B cell (primary cell): ENCODE measurements at regions not wholly inside any gene's neighbourhood (a gene's known extent, or its start where the extent isn't known, plus 50 kb on each side); places are given as distances from the start of the nearest gene placed in this dataset.

Experiments
- ATAC-seq: fragments of 200-7000 bp; cut with Tn5 transposase; one replicate; pipeline ENCODE4 v1.10.0; 2021; ENCODE audit warnings: low read depth, mild to moderate bottlenecking, moderate number of reproducible peaks, moderate library complexity
- CTCF ChIA-PET: fragments of 350-600 bp; sonication (Branson Sonifier 250); formaldehyde crosslinking; loops from one replicate; lab custom pipeline; 2021; ENCODE audit warnings: antibody characterized with exemption, inconsistent platforms; lab: Charles Lee
- POLR2A ChIA-PET: fragments of 350-600 bp; sonication (Branson Sonifier 250); formaldehyde crosslinking; loops from one replicate; lab custom pipeline; 2021; ENCODE audit warnings: antibody characterized with exemption; lab: Charles Lee
- DNase-seq: peaks from one replicate; pipeline ENCODE4 v3.0.0; 2013
- H2AFZ ChIP-seq: 2 replicates; pipeline ENCODE4 v1.6.1; 2012; ENCODE audit warnings: mild to moderate bottlenecking, low read depth, low read length; ENCODE audit not compliant: insufficient read depth, poor library complexity, severe bottlenecking
- H3K27ac ChIP-seq, 2 donors: 1 replicate in 1 of 2; 2 replicates in 1 of 2; pipeline ENCODE4 v1.5.1; 2012 to 2013; ENCODE audit warnings: low read length in 2 of 2, mild to moderate bottlenecking in 2 of 2, moderate library complexity in 1 of 2
- H3K27me3 ChIP-seq, 4 experiments: fragments of 200-600 bp in 1 of 4; sonication (generic) in 1 of 4; replicated peaks in 1 of 4; 1 replicate in 2 of 4; 2 replicates in 2 of 4; pipeline versions ENCODE4 v1.6.1 to v1.7.0; 2013 to 2016; ENCODE audit warnings: low read length in 3 of 4, mild to moderate bottlenecking in 2 of 4, mixed read lengths in 1 of 4, moderate library complexity in 1 of 4; ENCODE audit not compliant: insufficient read depth in 4 of 4, control insufficient read depth in 3 of 4; ENCODE audit errors: control extremely low read depth in 1 of 4
- H3K36me3 ChIP-seq, 2 experiments: replicated peaks in 1 of 2; 1 replicate in 1 of 2; 2 replicates in 1 of 2; pipeline versions ENCODE4 v1.6.1 to v1.7.1; 2013; ENCODE audit warnings: low read length in 1 of 2; ENCODE audit not compliant: insufficient read depth in 2 of 2, control insufficient read depth in 1 of 2; ENCODE audit errors: control extremely low read depth in 1 of 2, extremely low read depth in 1 of 2
- H3K4me1 ChIP-seq, 2 donors: fragments of 200-600 bp in 1 of 2; sonication (generic) in 1 of 2; 1 replicate in 1 of 2; 2 replicates in 1 of 2; pipeline versions ENCODE4 v1.5.1 to v1.6.1; 2013 to 2017; ENCODE audit warnings: low read length in 2 of 2; ENCODE audit not compliant: control insufficient read depth in 2 of 2, insufficient read depth in 2 of 2
- H3K4me2 ChIP-seq: replicated peaks from 2 replicates; pipeline ENCODE3; 2012; ENCODE audit warnings: mild to moderate bottlenecking, low read depth, low read length; ENCODE audit not compliant: poor library complexity, severe bottlenecking
- H3K4me3 ChIP-seq, 5 experiments: fragments of 200-600 bp in 1 of 5; sonication (generic) in 1 of 5; 1 replicate in 3 of 5; 2 replicates in 2 of 5; pipeline versions ENCODE4 v1.5.1 to v1.7.0; 2011 to 2016; ENCODE audit warnings: low read length in 4 of 5, mild to moderate bottlenecking in 4 of 5, low read depth in 2 of 5, control low read depth in 1 of 5, moderate library complexity in 1 of 5; ENCODE audit not compliant: insufficient read depth in 1 of 5; ENCODE audit errors: control extremely low read depth in 1 of 5, extremely low read depth in 1 of 5
- H3K79me2 ChIP-seq: fragments of 200-600 bp; sonication (generic); one replicate; pipeline ENCODE4 v1.6.0; 2016; ENCODE audit warnings: low read length; ENCODE audit not compliant: control insufficient read depth, insufficient read depth
- H3K9ac ChIP-seq: fragments of 200-600 bp; sonication (generic); 2 replicates; pipeline ENCODE4 v1.6.1; 2017; ENCODE audit warnings: mild to moderate bottlenecking, low read length, moderate library complexity
- H3K9me3 ChIP-seq, 3 donors: one replicate each; pipeline versions ENCODE4 v1.6.1 to v1.7.1; 2013; ENCODE audit warnings: low read length in 2 of 3; ENCODE audit not compliant: control insufficient read depth in 2 of 3, insufficient read depth in 1 of 3; ENCODE audit errors: control extremely low read depth in 1 of 3
- H4K20me1 ChIP-seq: 2 replicates; pipeline ENCODE4 v1.6.0; 2012; ENCODE audit warnings: mild to moderate bottlenecking, low read length; ENCODE audit not compliant: insufficient read depth, control insufficient read depth, poor library complexity, severe bottlenecking
- H3K27ac Mint-ChIP-seq: one replicate; pipeline ENCODE4 v1.8.0; 2021; ENCODE audit warnings: mixed read lengths
- H3K27me3 Mint-ChIP-seq: one replicate; pipeline ENCODE4 v1.8.0; 2021; ENCODE audit warnings: mixed read lengths
- H3K4me1 Mint-ChIP-seq: one replicate; pipeline ENCODE4 v1.8.0; 2021; ENCODE audit warnings: mixed read lengths
- H3K4me3 Mint-ChIP-seq: one replicate; pipeline ENCODE4 v1.8.0; 2021; ENCODE audit warnings: mixed read lengths
- H3K9me3 Mint-ChIP-seq: one replicate; pipeline ENCODE4 v1.8.0; 2022; ENCODE audit warnings: mixed read lengths; ENCODE audit not compliant: insufficient read depth
- CTCF ChIP-seq: fragments of 200-600 bp; IDR thresholded peaks from one replicate; pipeline ENCODE4 v1.8.0; 2022; ENCODE audit warnings: antibody characterized with exemption, mild to moderate bottlenecking
- EZH2 ChIP-seq: IDR thresholded peaks from 2 replicates; pipeline ENCODE4 v1.6.1; 2012; ENCODE audit warnings: borderline replicate concordance, low read depth, mild to moderate bottlenecking, moderate library complexity, low read length; ENCODE audit not compliant: insufficient read depth, poor library complexity, severe bottlenecking
- WGBS: methylation state at CpG from one replicate; pipeline ENCODE4 v1.1.5; 2013; ENCODE audit warnings: missing lambda C conversion rate; ENCODE audit not compliant: insufficient coverage; 5-methylcytosine and 5-hydroxymethylcytosine counted together
- intact Hi-C: fragments of 100-400 bp; cut with micrococcal nuclease; formaldehyde crosslinking; loops from one replicate; pipeline ENCODE4 v1.10.0; 2022

- no peak for TF ChIP-seq CTCF
- TF ChIP-seq EZH2: no peak
- no peak for ATAC-seq
- intact Hi-C loops: no loop called here
- Mint-ChIP-seq H3K9me3 (no peaks in the 10 kb centered on the region), H3K4me3 (no peak overlapping the region), H3K4me1 (no peaks in the 10 kb centered on the region), H3K27ac (no peak overlapping the region), H3K27me3 (peaks cover 27% of the 10 kb centered on the region)
- H3K27ac ChIP-seq: no peak overlapping the region
- H3K9me3 ChIP-seq: no peaks in the 10 kb centered on the region
- no peak overlapping the region for H3K4me2 ChIP-seq
- CTCF ChIA-PET: no interaction called here
- no peaks in the 10 kb centered on the region for H4K20me1 ChIP-seq
- H3K27me3 ChIP-seq: peaks cover 0 to 7% (median 3%) of the 10 kb centered on the region in 4 experiments
- H3K36me3 ChIP-seq: no peaks in the 10 kb centered on the region
- 100% methylated on average over 2 of the region's 7 CpGs for WGBS
- H3K79me2 ChIP-seq: no peaks in the 10 kb centered on the region
- no peak overlapping the region for H3K4me3 ChIP-seq
- no peak overlapping the region for H2AFZ ChIP-seq
- no peak for DNase-seq
- POLR2A ChIA-PET: no interaction called here
- no peaks in the 10 kb centered on the region for H3K4me1 ChIP-seq
- H3K9ac ChIP-seq: no peak overlapping the region
Measured at GRCh38 chr6:3631877-3632276, 119.6 kb downstream of the PXDC1 start.

DNA sequence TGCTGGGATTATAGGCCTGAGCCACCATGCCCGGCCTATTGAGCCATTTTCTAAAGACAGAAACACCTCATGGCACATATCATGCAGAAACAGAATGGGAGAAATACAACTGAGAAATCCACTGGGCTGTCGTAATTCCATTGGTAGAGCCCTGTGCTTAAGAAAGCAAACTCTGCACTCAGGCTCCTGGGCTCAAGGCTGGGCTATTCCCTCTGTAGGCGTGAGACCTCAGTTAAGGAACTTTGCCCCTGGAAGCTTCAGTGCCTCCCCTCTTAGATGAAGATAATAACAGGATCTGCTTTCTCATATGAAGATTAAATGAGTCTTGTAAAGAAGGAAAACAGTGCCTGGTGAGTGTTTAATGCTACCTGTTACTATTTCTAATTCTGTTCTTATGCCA, 120.3 kb downstream of the PXDC1 start:
- Mint-ChIP-seq H3K4me3 (no peak overlapping the region), H3K4me1 (no peaks in the 10 kb centered on the region), H3K27ac (no peak overlapping the region), H3K27me3 (peaks cover 27% of the 10 kb centered on the region), H3K9me3 (no peaks in the 10 kb centered on the region)
- no peaks in the 10 kb centered on the region for H3K9me3 ChIP-seq
- H3K9ac ChIP-seq: no peak overlapping the region
- H3K79me2 ChIP-seq: no peaks in the 10 kb centered on the region
- ChIA-PET CTCF (no interaction called here), POLR2A (no interaction called here)
- no peak overlapping the region for H3K27ac ChIP-seq
- H3K4me3 ChIP-seq: no peak overlapping the region
- H3K4me2 ChIP-seq: no peak overlapping the region
- intact Hi-C loops: no loop called here
- H3K27me3 ChIP-seq: peaks cover 0 to 7% (median 3%) of the 10 kb centered on the region in 4 experiments
- ATAC-seq (no peak), DNase-seq (no peak)
- H3K36me3 ChIP-seq: no peaks in the 10 kb centered on the region
- H2AFZ ChIP-seq: no peak overlapping the region
- H4K20me1 ChIP-seq: no peaks in the 10 kb centered on the region
- TF ChIP-seq EZH2: no peak
- no peak for TF ChIP-seq CTCF
- WGBS: 86% methylated on average over 3 of the region's 3 CpGs
- no peaks in the 10 kb centered on the region for H3K4me1 ChIP-seq
